ENCODE measurements at regions not wholly inside any gene's neighbourhood (a gene's known extent, or its start where the extent isn't known, plus 50 kb on each side); places are given as distances from the start of the nearest gene placed in this dataset.

DNA sequence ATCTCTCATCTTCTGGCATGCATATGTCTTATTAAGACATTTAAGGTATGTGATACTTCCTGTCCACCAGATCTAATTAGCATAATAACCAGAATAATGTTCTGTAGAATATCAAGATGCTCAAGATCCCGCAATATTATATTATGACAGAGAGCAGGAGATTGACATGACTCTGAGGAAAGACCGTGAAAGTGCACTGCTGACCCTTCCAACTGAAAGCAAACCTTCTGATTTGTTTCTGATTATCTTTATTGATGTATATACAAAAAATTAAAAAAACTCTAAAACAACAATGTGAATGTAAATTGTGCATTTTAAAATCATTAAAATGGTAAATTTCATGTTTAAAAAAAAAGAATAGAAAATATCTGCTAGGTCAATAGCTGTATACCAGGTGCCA lies 184.4 kb upstream of the TMEM45B start:
- no peak for TF ChIP-seq EZH2phosphoT487 (conservative IDR thresholded peaks at IDR 0.05; ENCODE audit: low read length)
- TF ChIP-seq, protein P1, sequence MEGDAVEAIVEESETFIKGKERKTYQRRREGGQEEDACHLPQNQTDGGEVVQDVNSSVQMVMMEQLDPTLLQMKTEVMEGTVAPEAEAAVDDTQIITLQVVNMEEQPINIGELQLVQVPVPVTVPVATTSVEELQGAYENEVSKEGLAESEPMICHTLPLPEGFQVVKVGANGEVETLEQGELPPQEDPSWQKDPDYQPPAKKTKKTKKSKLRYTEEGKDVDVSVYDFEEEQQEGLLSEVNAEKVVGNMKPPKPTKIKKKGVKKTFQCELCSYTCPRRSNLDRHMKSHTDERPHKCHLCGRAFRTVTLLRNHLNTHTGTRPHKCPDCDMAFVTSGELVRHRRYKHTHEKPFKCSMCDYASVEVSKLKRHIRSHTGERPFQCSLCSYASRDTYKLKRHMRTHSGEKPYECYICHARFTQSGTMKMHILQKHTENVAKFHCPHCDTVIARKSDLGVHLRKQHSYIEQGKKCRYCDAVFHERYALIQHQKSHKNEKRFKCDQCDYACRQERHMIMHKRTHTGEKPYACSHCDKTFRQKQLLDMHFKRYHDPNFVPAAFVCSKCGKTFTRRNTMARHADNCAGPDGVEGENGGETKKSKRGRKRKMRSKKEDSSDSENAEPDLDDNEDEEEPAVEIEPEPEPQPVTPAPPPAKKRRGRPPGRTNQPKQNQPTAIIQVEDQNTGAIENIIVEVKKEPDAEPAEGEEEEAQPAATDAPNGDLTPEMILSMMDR (IDR thresholded peaks at IDR 0.05; ENCODE audit: insufficient read depth, low read length, poor library complexity, severe bottlenecking): no peak

All from SU-DHL-6 (cell line).